Loucy (cell line): ENCODE measurements at regions not wholly inside any gene's neighbourhood (a gene's known extent, or its start where the extent isn't known, plus 50 kb on each side); places are given as distances from the start of the nearest gene placed in this dataset.

Experiments used
- CTCF ChIP-seq: fragments of 200-600 bp; sonication (generic); conservative IDR thresholded peaks from 2 replicates; pipeline ENCODE4 v1.5.1; 2014; ENCODE audit warnings: mild to moderate bottlenecking, antibody characterized with exemption, low read length
- EZH2phosphoT487 ChIP-seq: fragments of 200-600 bp; IDR thresholded peaks from 2 replicates; pipeline ENCODE4 v1.6.1; 2018; ENCODE audit warnings: antibody characterized with exemption, mild to moderate bottlenecking, moderate library complexity, borderline replicate concordance

GRCh38 chr9:21683484-21684175, 118.8 kb upstream of the MTAP start:
- TF ChIP-seq EZH2phosphoT487 (no peak), CTCF (no peak)
